Keratinocyte (primary cell): ENCODE measurements at regions not wholly inside any gene's neighbourhood (a gene's known extent, or its start where the extent isn't known, plus 50 kb on each side); places are given as distances from the start of the nearest gene placed in this dataset.

ENCODE experiments used
- DNase-seq: peaks from one replicate; pipeline ENCODE4 v3.0.0-alpha.2; 2011; ENCODE audit warnings: low read depth, missing footprints, low spot score
- FAIRE-seq: peaks from 2 replicates; lab custom pipeline; 2011; peaks lifted over from hg19 to GRCh38; lab: Jason Lieb, UNC
- H2AFZ ChIP-seq: 2 replicates; pipeline ENCODE4 v1.6.0; 2012; ENCODE audit warnings: low read length, control low read depth, inconsistent platforms; ENCODE audit not compliant: control insufficient read depth
- H3K27ac ChIP-seq: 2 replicates; pipeline ENCODE4 v1.5.1; 2011; ENCODE audit warnings: low read length; ENCODE audit not compliant: control insufficient read depth, insufficient read depth
- H3K27me3 ChIP-seq: 3 replicates; pipeline ENCODE4 v1.6.0; 2011; ENCODE audit warnings: low read length; ENCODE audit not compliant: control insufficient read depth, insufficient read depth; ENCODE audit errors: extremely low read depth
- H3K36me3 ChIP-seq, 2 experiments: 2 replicates in 1 of 2; 3 replicates in 1 of 2; pipeline ENCODE4 v1.5.1; 2011; ENCODE audit warnings: low read length in 2 of 2, mild to moderate bottlenecking in 1 of 2; ENCODE audit not compliant: control insufficient read depth in 2 of 2, insufficient read depth in 2 of 2; ENCODE audit errors: extremely low read depth in 1 of 2
- H3K4me1 ChIP-seq: 3 replicates; pipeline ENCODE4 v1.5.1; 2011; ENCODE audit warnings: low read length; ENCODE audit not compliant: control insufficient read depth, insufficient read depth; ENCODE audit errors: extremely low read depth
- H3K4me2 ChIP-seq: 3 replicates; pipeline ENCODE4 v1.6.0; 2011; ENCODE audit warnings: low read depth, low read length; ENCODE audit not compliant: control insufficient read depth, insufficient read depth; ENCODE audit errors: extremely low read depth
- H3K4me3 ChIP-seq, 3 experiments: fragments of 200-600 bp in 1 of 3; sonication (generic) in 1 of 3; 2 replicates in 2 of 3; 3 replicates in 1 of 3; pipeline ENCODE4 v1.5.1; 2011 to 2016; ENCODE audit warnings: low read length in 3 of 3, mild to moderate bottlenecking in 3 of 3, control low read depth in 2 of 3, inconsistent platforms in 1 of 3, low read depth in 1 of 3, mixed read lengths in 1 of 3, mixed run types in 1 of 3, moderate library complexity in 1 of 3; ENCODE audit not compliant: control insufficient read depth in 2 of 3, insufficient read depth in 2 of 3; ENCODE audit errors: extremely low read depth in 1 of 3
- H3K79me2 ChIP-seq: 2 replicates; pipeline ENCODE4 v1.6.0; 2012; ENCODE audit warnings: low read length; ENCODE audit not compliant: control insufficient read depth, insufficient read depth
- H3K9ac ChIP-seq: 3 replicates; pipeline ENCODE4 v1.6.0; 2011; ENCODE audit warnings: low read length; ENCODE audit not compliant: control insufficient read depth, insufficient read depth; ENCODE audit errors: extremely low read depth
- H3K9me1 ChIP-seq: 3 replicates; pipeline ENCODE4 v1.6.0; 2011; ENCODE audit warnings: low read length; ENCODE audit not compliant: control insufficient read depth, insufficient read depth; ENCODE audit errors: extremely low read depth
- H3K9me3 ChIP-seq: 2 replicates; pipeline ENCODE4 v1.5.1; 2012; ENCODE audit warnings: low read depth, low read length; ENCODE audit not compliant: control insufficient read depth
- H4K20me1 ChIP-seq: 3 replicates; pipeline ENCODE4 v1.6.0; 2011; ENCODE audit warnings: low read length; ENCODE audit not compliant: control insufficient read depth, insufficient read depth; ENCODE audit errors: extremely low read depth
- CTCF ChIP-seq, 3 experiments: IDR thresholded peaks in 1 of 3; conservative IDR thresholded peaks in 1 of 3; optimal IDR thresholded peaks in 1 of 3; 2 replicates in 2 of 3; 3 replicates in 1 of 3; pipeline versions ENCODE3 to v1.5.1; 2011; ENCODE audit warnings: low read length in 3 of 3, mild to moderate bottlenecking in 3 of 3, moderate library complexity in 2 of 3, control low read depth in 1 of 3, inconsistent platforms in 1 of 3; ENCODE audit not compliant: insufficient read depth in 2 of 3; ENCODE audit errors: extremely low read depth in 1 of 3
- EZH2 ChIP-seq: IDR thresholded peaks from one replicate; pipeline ENCODE4 v1.6.1; 2012; ENCODE audit warnings: inconsistent platforms, mild to moderate bottlenecking, low read length, moderate library complexity
- dilution Hi-C: fragments of 300-500 bp; cut with MboI; formaldehyde crosslinking; loops from one replicate; pipeline ENCODE4 v1.7.0; 2020; ENCODE audit warnings: low sequenced_read_pairs; ENCODE audit not compliant: extremely low pct_ligation_motif_present

- Histone ChIP-seq H2AFZ (no peak overlapping the region), H3K27ac (no peak overlapping the region), H3K4me2 (no peak overlapping the region), H3K9ac (no peak overlapping the region), H3K4me1 (no peaks in the 10 kb centered on the region), H3K79me2 (no peaks in the 10 kb centered on the region), H3K9me1 (no peaks in the 10 kb centered on the region), H3K4me3 (no peak overlapping the region), H3K27me3 (no peaks in the 10 kb centered on the region), H4K20me1 (no peaks in the 10 kb centered on the region), H3K9me3 (no peaks in the 10 kb centered on the region), H3K36me3 (no peaks in the 10 kb centered on the region)
- DNase-seq (no peak), FAIRE-seq (no peak)
- dilution Hi-C loops: no loop called here
- TF ChIP-seq CTCF (optimal IDR thresholded peaks at IDR 0.05 in 1 of 3, IDR thresholded peaks at IDR 0.05 in 1 of 3, conservative IDR thresholded peaks at IDR 0.05 in 1 of 3; ENCODE audit: extremely low read depth in 1 of 3, insufficient read depth in 2 of 3, low read length in 3 of 3) (no peak), EZH2 (no peak)
Observed at GRCh38 chr7:25988640-25989039, 163.4 kb upstream of the NFE2L3 start.

- no peaks in the 10 kb centered on the region for H3K36me3 ChIP-seq
- H3K9ac ChIP-seq: no peak overlapping the region
- H3K4me3 ChIP-seq: no peak overlapping the region
- DNase-seq (no peak), FAIRE-seq (no peak)
- no peaks in the 10 kb centered on the region for H3K79me2 ChIP-seq
- H3K4me2 ChIP-seq: no peak overlapping the region
- H3K9me1 ChIP-seq: no peaks in the 10 kb centered on the region
- no peaks in the 10 kb centered on the region for H4K20me1 ChIP-seq
- no peaks in the 10 kb centered on the region for H3K9me3 ChIP-seq
- TF ChIP-seq EZH2 (no peak), CTCF (optimal IDR thresholded peaks at IDR 0.05 in 1 of 3, IDR thresholded peaks at IDR 0.05 in 1 of 3, conservative IDR thresholded peaks at IDR 0.05 in 1 of 3; ENCODE audit: extremely low read depth in 1 of 3, insufficient read depth in 2 of 3, low read length in 3 of 3) (no peak)
- H3K4me1 ChIP-seq: no peaks in the 10 kb centered on the region
- H2AFZ ChIP-seq: no peak overlapping the region
- dilution Hi-C loops: no loop called here
- H3K27ac ChIP-seq: no peak overlapping the region
- H3K27me3 ChIP-seq: no peaks in the 10 kb centered on the region
Observed at GRCh38 chr7:25989140-25989705, 162.8 kb upstream of the NFE2L3 start.
